Glutamatergic neuron (in vitro differentiated cells): ENCODE measurements at regions not wholly inside any gene's neighbourhood (a gene's known extent, or its start where the extent isn't known, plus 50 kb on each side); places are given as distances from the start of the nearest gene placed in this dataset.

Experiments
- DNase-seq: peaks from one replicate; pipeline ENCODE4 v3.0.0; 2022
- H3K27ac Mint-ChIP-seq: one replicate; pipeline ENCODE4 v1.8.0; 2020; ENCODE audit warnings: mild to moderate bottlenecking, mixed read lengths, inconsistent platforms; ENCODE audit not compliant: unreplicated experiment
- H3K27me3 Mint-ChIP-seq: one replicate; pipeline ENCODE4 v1.8.0; 2020; ENCODE audit warnings: mild to moderate bottlenecking, moderate library complexity, mixed read lengths, inconsistent platforms; ENCODE audit not compliant: unreplicated experiment
- H3K36me3 Mint-ChIP-seq: one replicate; pipeline ENCODE4 v1.8.0; 2020; ENCODE audit warnings: mild to moderate bottlenecking, mixed read lengths, inconsistent platforms; ENCODE audit not compliant: unreplicated experiment
- H3K4me1 Mint-ChIP-seq: one replicate; pipeline ENCODE4 v1.8.0; 2020; ENCODE audit warnings: mild to moderate bottlenecking, low read depth, mixed read lengths, inconsistent platforms; ENCODE audit not compliant: unreplicated experiment
- H3K4me3 Mint-ChIP-seq: one replicate; pipeline ENCODE4 v1.8.0; 2020; ENCODE audit warnings: mild to moderate bottlenecking, mixed read lengths, inconsistent platforms; ENCODE audit not compliant: unreplicated experiment
- H3K9me3 Mint-ChIP-seq: one replicate; pipeline ENCODE4 v1.8.0; 2020; ENCODE audit warnings: mild to moderate bottlenecking, moderate library complexity, mixed read lengths, inconsistent platforms; ENCODE audit not compliant: unreplicated experiment
- TF ChIP-seq, protein P1 (sequence below): fragments of 200-600 bp; sonication (generic); IDR thresholded peaks from one replicate; pipeline ENCODE4 v1.5.0; 2021; ENCODE audit not compliant: partially characterized antibody, unreplicated experiment

DNA sequence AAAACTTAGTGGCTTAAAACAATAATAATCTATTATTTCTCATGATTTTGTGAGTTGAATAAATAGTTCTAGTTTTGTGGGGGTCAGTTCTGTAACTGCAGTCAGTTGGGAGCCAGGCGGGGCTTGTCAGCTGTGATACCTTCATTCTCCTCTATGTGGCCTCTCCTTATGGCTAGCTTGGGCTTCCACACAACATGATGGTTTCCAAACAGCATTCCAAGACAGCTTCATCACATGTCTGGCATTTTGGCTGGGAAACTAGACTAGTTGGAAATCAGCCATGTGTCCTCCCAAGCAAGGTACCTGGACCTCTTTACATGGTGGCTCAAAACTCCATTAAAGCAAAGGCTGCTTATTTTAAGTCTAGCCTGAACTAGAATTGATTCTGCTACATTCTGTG, 61.4 kb upstream of the RANBP3L start:
- Mint-ChIP-seq H3K27me3 (no peaks in the 10 kb centered on the region), H3K4me3 (no peak overlapping the region), H3K27ac (no peak overlapping the region), H3K4me1 (peaks cover 11% of the 10 kb centered on the region), H3K36me3 (no peaks in the 10 kb centered on the region), H3K9me3 (peaks cover 1% of the 10 kb centered on the region)
- TF ChIP-seq, protein P1, sequence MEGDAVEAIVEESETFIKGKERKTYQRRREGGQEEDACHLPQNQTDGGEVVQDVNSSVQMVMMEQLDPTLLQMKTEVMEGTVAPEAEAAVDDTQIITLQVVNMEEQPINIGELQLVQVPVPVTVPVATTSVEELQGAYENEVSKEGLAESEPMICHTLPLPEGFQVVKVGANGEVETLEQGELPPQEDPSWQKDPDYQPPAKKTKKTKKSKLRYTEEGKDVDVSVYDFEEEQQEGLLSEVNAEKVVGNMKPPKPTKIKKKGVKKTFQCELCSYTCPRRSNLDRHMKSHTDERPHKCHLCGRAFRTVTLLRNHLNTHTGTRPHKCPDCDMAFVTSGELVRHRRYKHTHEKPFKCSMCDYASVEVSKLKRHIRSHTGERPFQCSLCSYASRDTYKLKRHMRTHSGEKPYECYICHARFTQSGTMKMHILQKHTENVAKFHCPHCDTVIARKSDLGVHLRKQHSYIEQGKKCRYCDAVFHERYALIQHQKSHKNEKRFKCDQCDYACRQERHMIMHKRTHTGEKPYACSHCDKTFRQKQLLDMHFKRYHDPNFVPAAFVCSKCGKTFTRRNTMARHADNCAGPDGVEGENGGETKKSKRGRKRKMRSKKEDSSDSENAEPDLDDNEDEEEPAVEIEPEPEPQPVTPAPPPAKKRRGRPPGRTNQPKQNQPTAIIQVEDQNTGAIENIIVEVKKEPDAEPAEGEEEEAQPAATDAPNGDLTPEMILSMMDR, result no peak
- DNase-seq, result no peak

GRCh38 chr5:36363744-36364143, 62.0 kb upstream of the RANBP3L start:
- DNase-seq, result no peak
- Mint-ChIP-seq H3K4me1 (peaks cover 16% of the 10 kb centered on the region), H3K27me3 (no peaks in the 10 kb centered on the region), H3K9me3 (peaks cover 1% of the 10 kb centered on the region), H3K36me3 (no peaks in the 10 kb centered on the region), H3K4me3 (no peak overlapping the region), H3K27ac (no peak overlapping the region)
- TF ChIP-seq, protein P1, result no peak

DNA sequence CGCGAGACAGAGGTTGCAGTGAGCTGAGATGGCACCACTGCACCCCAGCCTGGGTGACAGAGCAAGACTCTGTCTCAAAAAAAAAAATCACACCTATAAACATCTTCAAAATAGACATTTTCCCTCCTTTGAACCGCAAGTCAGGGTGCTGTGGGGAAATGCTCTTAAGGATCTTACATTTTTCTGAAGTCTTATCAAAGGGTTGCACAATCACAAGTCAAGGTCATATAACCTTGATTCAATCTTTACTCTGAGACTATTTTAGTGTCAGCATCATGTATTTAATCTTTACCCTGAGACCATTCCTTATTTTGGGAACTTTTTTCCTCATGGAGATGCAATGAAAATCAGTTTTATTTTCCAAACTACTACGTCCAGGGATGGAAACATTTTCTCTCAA, 62.8 kb upstream of the RANBP3L start:
- DNase-seq, result no peak
- Mint-ChIP-seq H3K9me3 (peaks cover 1% of the 10 kb centered on the region), H3K4me1 (peaks cover 18% of the 10 kb centered on the region), H3K4me3 (no peak overlapping the region), H3K27me3 (no peaks in the 10 kb centered on the region), H3K36me3 (no peaks in the 10 kb centered on the region), H3K27ac (no peak overlapping the region)
- TF ChIP-seq, protein P1, result no peak

GRCh38 chr5:36365896-36366295, 64.2 kb upstream of the RANBP3L start:
- Mint-ChIP-seq H3K4me3 (no peak overlapping the region), H3K27ac (no peak overlapping the region), H3K9me3 (peaks cover 5% of the 10 kb centered on the region), H3K36me3 (no peaks in the 10 kb centered on the region), H3K4me1 (peaks cover 18% of the 10 kb centered on the region), H3K27me3 (no peaks in the 10 kb centered on the region)
- TF ChIP-seq, protein P1, result no peak
- no peak for DNase-seq

DNA sequence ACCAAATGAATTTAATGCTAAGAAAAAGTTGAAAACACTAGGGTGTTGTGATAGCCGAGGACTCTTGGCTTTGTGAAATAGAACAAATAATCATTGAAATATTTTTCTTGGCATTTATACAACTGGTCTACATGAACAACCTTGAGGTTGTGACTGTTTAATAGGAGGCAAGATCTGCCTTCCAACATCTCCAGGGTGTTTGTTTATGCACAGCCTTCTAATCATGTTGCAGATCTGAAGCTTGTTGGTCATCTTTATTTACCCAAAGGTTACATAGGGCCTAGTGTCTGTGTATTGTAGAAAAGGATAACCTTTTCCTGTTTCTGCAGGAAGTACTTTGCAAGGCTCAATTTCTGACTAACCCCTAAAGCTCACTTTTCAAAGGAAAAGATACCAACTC, 65.2 kb upstream of the RANBP3L start:
- H3K27me3 Mint-ChIP-seq, result no peaks in the 10 kb centered on the region
- no peaks in the 10 kb centered on the region for H3K36me3 Mint-ChIP-seq
- H3K27ac Mint-ChIP-seq, result no peak overlapping the region
- peaks cover 5% of the 10 kb centered on the region for H3K9me3 Mint-ChIP-seq
- H3K4me1 Mint-ChIP-seq, result peaks cover 18% of the 10 kb centered on the region
- no peak overlapping the region for H3K4me3 Mint-ChIP-seq
- TF ChIP-seq, protein P1, result no peak
- DNase-seq, result no peak
